RWPE1 (cell line): ENCODE measurements at regions not wholly inside any gene's neighbourhood (a gene's known extent, or its start where the extent isn't known, plus 50 kb on each side); places are given as distances from the start of the nearest gene placed in this dataset.

Experiments used
- CTCF ChIA-PET: fragments of 350-600 bp; sonication (Branson Sonifier 250); formaldehyde crosslinking; extraction: SDS; loops from one replicate; lab custom pipeline; 2021; lab: Yijun Ruan, JAX
- POLR2A ChIA-PET: fragments of 400-600 bp; formaldehyde crosslinking; extraction: SDS; loops from one replicate; lab custom pipeline; 2020; ENCODE audit warnings: antibody characterized with exemption; ENCODE audit not compliant: low non-redundant PET; lab: Yijun Ruan, JAX
- DNase-seq: peaks from one replicate; pipeline ENCODE4 v3.0.0; 2012; ENCODE audit warnings: low spot score
- H3K27ac ChIP-seq: fragments of 450-650 bp; 2 replicates; pipeline ENCODE4 v1.5.1; 2017
- CTCF ChIP-seq: fragments of 450-650 bp; conservative IDR thresholded peaks from 2 replicates; pipeline ENCODE4 v1.5.1; 2017; ENCODE audit warnings: low read depth, mild to moderate bottlenecking

GRCh38 chr1:13927736-13928135 is 227.7 kb downstream of the PRDM2 start:
- TF ChIP-seq CTCF = no peak
- CTCF ChIA-PET = interaction anchor here (0.7 kb wide), 1 partner anchor 288 kb away, joined by 3 read pairs; no protein-coding TSS in a partner anchor
- POLR2A ChIA-PET = no interaction called here

GRCh38 chr1:13929313-13929712 is 229.3 kb downstream of the PRDM2 start:
- no peak overlapping the region for H3K27ac ChIP-seq
- ChIA-PET CTCF (no interaction called here), POLR2A (no interaction called here)
- TF ChIP-seq CTCF = no peak
- no peak for DNase-seq

More at GRCh38 chr1:13927736-13928135, 227.7 kb downstream of the PRDM2 start:
- H3K27ac ChIP-seq = no peak overlapping the region
- DNase-seq = no peak

GRCh38 chr1:13930151-13930550 is 230.2 kb downstream of the PRDM2 start:
- CTCF ChIA-PET = interaction anchor here (0.7 to 0.8 kb wide), 2 partner anchors 102 to 462 kb away, joined by 3 to 4 read pairs; no protein-coding TSS in a partner anchor
- POLR2A ChIA-PET = no interaction called here
- no peak for DNase-seq
- H3K27ac ChIP-seq = no peak overlapping the region
- TF ChIP-seq CTCF = no peak

- POLR2A ChIA-PET = no interaction called here
- DNase-seq = no peak
- TF ChIP-seq CTCF = no peak
- H3K27ac ChIP-seq = no peak overlapping the region
- CTCF ChIA-PET = no interaction called here
Measured at GRCh38 chr1:13931226-13931625, 231.2 kb downstream of the PRDM2 start.

- ChIA-PET POLR2A (no interaction called here), CTCF (interaction anchor here (0.6 kb wide), 1 partner anchor 30 kb away, joined by 5 read pairs; no protein-coding TSS in a partner anchor)
- H3K27ac ChIP-seq = no peak overlapping the region
- no peak for DNase-seq
- TF ChIP-seq CTCF = no peak
Measured at GRCh38 chr1:13935336-13935735, 235.3 kb downstream of the PRDM2 start.

GRCh38 chr1:13941315-13941714 is 241.3 kb downstream of the PRDM2 start:
- DNase-seq = no peak
- no peak for TF ChIP-seq CTCF
- no peak overlapping the region for H3K27ac ChIP-seq
- ChIA-PET POLR2A (no interaction called here), CTCF (no interaction called here)
